ENCODE measurements at regions not wholly inside any gene's neighbourhood (a gene's known extent, or its start where the extent isn't known, plus 50 kb on each side); places are given as distances from the start of the nearest gene placed in this dataset.

- TF ChIP-seq REST (IDR thresholded peaks at IDR 0.05) = no peak
- TF ChIP-seq HNF4G (IDR thresholded peaks at IDR 0.05) = no peak
- no peak for TF ChIP-seq RAD21 (IDR thresholded peaks at IDR 0.05)
- no peak for TF ChIP-seq NR2F2 (IDR thresholded peaks at IDR 0.05)
- TF ChIP-seq RXRA (IDR thresholded peaks at IDR 0.05) = no peak
- TF ChIP-seq JUND (IDR thresholded peaks at IDR 0.05) = no peak
- no peak for TF ChIP-seq EGR1 (IDR thresholded peaks at IDR 0.05; ENCODE audit: low read depth in 2 of 2)
Measured at GRCh38 chr12:67431411-67432020, 162.4 kb downstream of the CAND1 start (continued).

- H3K36me3 ChIP-seq (ENCODE audit: control insufficient read depth in 4 of 4, insufficient read depth in 3 of 4, low read depth in 1 of 4, low read length in 3 of 4) = no peaks in the 10 kb centered on the region
- no peaks in the 10 kb centered on the region for H3K9me3 ChIP-seq (ENCODE audit: control insufficient read depth in 4 of 4, low read length in 3 of 4)
- no peaks in the 10 kb centered on the region for H3K27me3 ChIP-seq (ENCODE audit: control insufficient read depth in 4 of 4, insufficient read depth in 4 of 4, low read length in 3 of 4)
- no peak overlapping the region for H3K4me3 ChIP-seq (ENCODE audit: low read depth in 1 of 3, low read length in 3 of 3)
- WGBS = 80% methylated on average over 6 of the region's 6 CpGs
- TF ChIP-seq CTCF (IDR thresholded peaks at IDR 0.05; ENCODE audit: low read depth, low read length, missing input control) = no peak
- TF ChIP-seq RAD21 (IDR thresholded peaks at IDR 0.05) = no peak
- no peak for TF ChIP-seq EGR1 (IDR thresholded peaks at IDR 0.05; ENCODE audit: low read depth in 2 of 2)
- TF ChIP-seq REST (IDR thresholded peaks at IDR 0.05) = no peak
- no peak for TF ChIP-seq NR2F2 (IDR thresholded peaks at IDR 0.05)
- no peak for TF ChIP-seq FOXA2 (IDR thresholded peaks at IDR 0.05)
- TF ChIP-seq GABPA (IDR thresholded peaks at IDR 0.05 in 1 of 2, conservative IDR thresholded peaks at IDR 0.05 in 1 of 2) = no peak
- TF ChIP-seq FOXA1 (IDR thresholded peaks at IDR 0.05) = no peak
- no peak for TF ChIP-seq HNF4A (conservative IDR thresholded peaks at IDR 0.05)
- no peak for TF ChIP-seq ATF3 (IDR thresholded peaks at IDR 0.05)
- peaks cover 0 to 16% (median 15%) of the 10 kb centered on the region in 4 donors for H3K4me1 ChIP-seq (ENCODE audit: control insufficient read depth in 4 of 4, insufficient read depth in 4 of 4, low read length in 3 of 4)
- no peak overlapping the region for H3K9ac ChIP-seq (ENCODE audit: low read depth in 1 of 2, low read length in 2 of 2)
- DNase-seq (ENCODE audit: low spot score) = no peak
- no peak overlapping the region for H3K27ac ChIP-seq (ENCODE audit: low read depth in 1 of 2, low read length in 2 of 2)
Measured at GRCh38 chr12:67433385-67434175, 164.4 kb downstream of the CAND1 start.
